HepG2 (cell line): ENCODE measurements at regions not wholly inside any gene's neighbourhood (a gene's known extent, or its start where the extent isn't known, plus 50 kb on each side); places are given as distances from the start of the nearest gene placed in this dataset.

Experiments
- ATAC-seq: fragments of 200-7000 bp; cut with Tn5 transposase; 3 replicates; pipeline ENCODE4 v1.9.1; 2020; ENCODE audit warnings: mild to moderate bottlenecking, moderate library complexity
- BruUV-seq: library from RNA; stranded (reverse); fragments of 400-500 nt; replicated peaks from 2 replicates; lab custom pipeline; 2021; lab: Mats Ljungman, UMichigan
- CTCF ChIA-PET: fragments of 300-600 bp; formaldehyde crosslinking; extraction: SDS; loops from one replicate; lab custom pipeline; 2021; ENCODE audit warnings: low total read pairs, inconsistent platforms, low intra/inter-chr PET ratio; lab: Yijun Ruan, JAX
- POLR2A ChIA-PET: fragments of 350-600 bp; sonication (Branson Sonifier 250); formaldehyde crosslinking; loops from one replicate; lab custom pipeline; 2020; ENCODE audit warnings: antibody characterized with exemption, inconsistent platforms; lab: Yijun Ruan, JAX
- DNase-seq: peaks from one replicate; pipeline ENCODE4 v3.0.0-alpha.2; 2015; ENCODE audit warnings: low spot score
- FAIRE-seq: peaks from 3 replicates; lab custom pipeline; 2011; peaks lifted over from hg19 to GRCh38; lab: Jason Lieb, UNC
- H2AFZ ChIP-seq: one replicate; pipeline ENCODE4 v1.6.1; 2011; ENCODE audit warnings: low read length, inconsistent platforms
- H3K27ac ChIP-seq: fragments of 300-600 bp; 3 replicates; pipeline ENCODE4 v1.8.0; 2011; ENCODE audit warnings: mixed run types, mild to moderate bottlenecking, mixed read lengths, low read length, inconsistent platforms; ENCODE audit not compliant: insufficient read depth; ENCODE audit errors: extremely low read length
- H3K27me3 ChIP-seq, 2 experiments: fragments of 200-600 bp in 1 of 2; 2 replicates in 1 of 2; 3 replicates in 1 of 2; pipeline versions ENCODE4 v1.6.0 to v1.8.0; 2011; ENCODE audit warnings: low read length in 2 of 2, mild to moderate bottlenecking in 2 of 2, moderate library complexity in 2 of 2, inconsistent platforms in 1 of 2; ENCODE audit not compliant: insufficient read depth in 2 of 2, control insufficient read depth in 1 of 2
- H3K36me3 ChIP-seq, 2 experiments: fragments of 200-600 bp in 1 of 2; replicated peaks in 1 of 2; 2 replicates in 1 of 2; 3 replicates in 1 of 2; pipeline versions ENCODE4 v1.5.1 to v1.8.0; 2011; ENCODE audit warnings: low read length in 2 of 2, inconsistent platforms in 1 of 2; ENCODE audit not compliant: insufficient read depth in 2 of 2, control insufficient read depth in 1 of 2
- H3K4me1 ChIP-seq: 2 replicates; pipeline ENCODE4 v1.5.1; 2012; ENCODE audit warnings: low read length, inconsistent platforms; ENCODE audit not compliant: insufficient read depth
- H3K4me2 ChIP-seq: 2 replicates; pipeline ENCODE4 v1.6.0; 2011; ENCODE audit warnings: low read depth, low read length, inconsistent platforms
- H3K4me3 ChIP-seq, 3 experiments: fragments of 200-600 bp in 1 of 3; sonication (generic), shearing (Covaris generic) in 1 of 3; replicated peaks in 1 of 3; 2 replicates each; pipeline ENCODE4 v1.5.1; 2011 to 2016; ENCODE audit warnings: low read length in 3 of 3, inconsistent platforms in 2 of 3, low read depth in 2 of 3, mild to moderate bottlenecking in 2 of 3, control low read depth in 1 of 3, mixed read lengths in 1 of 3; ENCODE audit not compliant: insufficient read depth in 1 of 3
- H3K79me2 ChIP-seq: one replicate; pipeline ENCODE4 v1.6.1; 2011; ENCODE audit warnings: low read length, inconsistent platforms; ENCODE audit not compliant: insufficient read depth
- H3K9ac ChIP-seq: 2 replicates; pipeline ENCODE4 v1.6.0; 2011; ENCODE audit warnings: mild to moderate bottlenecking, low read depth, low read length, inconsistent platforms; ENCODE audit not compliant: insufficient read depth
- H3K9me3 ChIP-seq: 2 replicates; pipeline ENCODE4 v1.5.1; 2012; ENCODE audit warnings: mild to moderate bottlenecking, low read length
- H4K20me1 ChIP-seq: 2 replicates; pipeline ENCODE4 v1.6.0; 2011; ENCODE audit warnings: inconsistent platforms, mild to moderate bottlenecking, low read length, moderate library complexity; ENCODE audit not compliant: insufficient read depth
- FOXK2 ChIP-seq: fragments of 450-650 bp; IDR thresholded peaks from 2 replicates; pipeline ENCODE4 v1.6.1; 2016
- FOXO1 ChIP-seq: sonication (generic); formaldehyde crosslinking; IDR thresholded peaks from 2 replicates; pipeline ENCODE4 v1.4.0; 2020; ENCODE audit warnings: missing genetic modification reagents
- MIXL1 ChIP-seq: IDR thresholded peaks from 2 replicates; pipeline ENCODE4 v1.6.1; 2016
- PITX1 ChIP-seq: sonication (generic); formaldehyde crosslinking; IDR thresholded peaks from 2 replicates; pipeline ENCODE4 v1.5.1; 2020; ENCODE audit warnings: mild to moderate bottlenecking, missing genetic modification reagents
- SOX6 ChIP-seq, 2 experiments: fragments of 450-650 bp in 1 of 2; sonication (generic) in 1 of 2; formaldehyde crosslinking in 1 of 2; IDR thresholded peaks; 2 replicates each; pipeline versions ENCODE4 v1.4.0 to v1.6.1; 2017 to 2020; ENCODE audit warnings: antibody characterized with exemption in 1 of 2, mild to moderate bottlenecking in 1 of 2, missing genetic modification reagents in 1 of 2
- XRCC5 ChIP-seq: fragments of 200-400 bp; formaldehyde crosslinking; optimal IDR thresholded peaks from 2 replicates; pipeline ENCODE3; 2017; ENCODE audit warnings: mild to moderate bottlenecking, low read length
- ZBTB7B ChIP-seq: sonication (generic); formaldehyde crosslinking; IDR thresholded peaks from 2 replicates; pipeline ENCODE4 v1.4.0; 2020; ENCODE audit warnings: missing genetic modification reagents
- ZSCAN29 ChIP-seq: sonication (generic); formaldehyde crosslinking; conservative IDR thresholded peaks from 2 replicates; pipeline ENCODE4 v1.4.0; 2020; ENCODE audit warnings: mild to moderate bottlenecking, missing genetic modification reagents
- WGBS: methylation state at CpG from one replicate; pipeline ENCODE4 v1.1.6; 2017; ENCODE audit warnings: low lambda C conversion rate; 5-methylcytosine and 5-hydroxymethylcytosine counted together
- in situ Hi-C: cut with HindIII; loops from 2 replicates; pipeline ENCODE4 v1.10.0; 2017; ENCODE audit warnings: low pct_unique_long_range_greater_than_20kb; ENCODE audit not compliant: extremely low pct_ligation_motif_present
- intact Hi-C: fragments of 100-400 bp; cut with micrococcal nuclease; formaldehyde crosslinking; loops from one replicate; pipeline ENCODE4 v1.10.0; 2022; ENCODE audit not compliant: unreplicated experiment
- TF ChIP-seq, protein P1 (sequence below): sonication (generic); formaldehyde crosslinking; IDR thresholded peaks from 2 replicates; pipeline ENCODE4 v1.4.0; 2020; ENCODE audit warnings: missing genetic modification reagents
- TF ChIP-seq, protein P2 (sequence below): sonication (generic); formaldehyde crosslinking; IDR thresholded peaks from 2 replicates; pipeline ENCODE4 v1.8.0; 2022; ENCODE audit warnings: mild to moderate bottlenecking, missing genetic modification reagents, moderate library complexity
- TF ChIP-seq, protein P3 (sequence below): IDR thresholded peaks from 2 replicates; pipeline ENCODE4 v1.6.1; 2012; ENCODE audit warnings: low read depth, low read length, improper control_type of control experiment
- TF ChIP-seq, protein P4 (sequence below): sonication (generic); formaldehyde crosslinking; IDR thresholded peaks from 2 replicates; pipeline ENCODE4 v1.5.0; 2020; ENCODE audit warnings: missing genetic modification reagents

DNA sequence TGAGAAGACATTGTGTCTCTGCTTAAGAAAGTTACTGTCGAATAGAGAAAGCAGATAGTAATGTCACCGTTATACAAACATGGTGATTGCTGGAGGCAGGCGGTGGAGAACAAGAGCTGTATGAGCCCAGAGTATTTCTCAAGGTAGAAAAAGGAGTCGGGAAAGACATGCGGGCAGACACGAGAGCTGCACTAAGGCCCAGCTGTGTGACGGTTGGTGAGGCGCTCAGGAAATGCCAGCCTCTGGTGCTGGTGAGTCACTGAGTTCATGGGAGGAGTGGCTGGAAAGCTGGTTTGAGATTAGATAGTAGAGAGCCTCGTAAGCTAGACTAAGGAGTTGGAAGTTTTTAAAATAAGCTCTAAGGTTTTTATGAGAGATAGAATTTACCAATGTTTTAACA, 390.9 kb upstream of the TRIB2 start (continued):
- TF ChIP-seq SOX6 (IDR thresholded peaks at IDR 0.05) (no peak), SOX6 (CRISPR knock-in tag; IDR thresholded peaks at IDR 0.05) (no peak)
- TF ChIP-seq, protein P1, sequence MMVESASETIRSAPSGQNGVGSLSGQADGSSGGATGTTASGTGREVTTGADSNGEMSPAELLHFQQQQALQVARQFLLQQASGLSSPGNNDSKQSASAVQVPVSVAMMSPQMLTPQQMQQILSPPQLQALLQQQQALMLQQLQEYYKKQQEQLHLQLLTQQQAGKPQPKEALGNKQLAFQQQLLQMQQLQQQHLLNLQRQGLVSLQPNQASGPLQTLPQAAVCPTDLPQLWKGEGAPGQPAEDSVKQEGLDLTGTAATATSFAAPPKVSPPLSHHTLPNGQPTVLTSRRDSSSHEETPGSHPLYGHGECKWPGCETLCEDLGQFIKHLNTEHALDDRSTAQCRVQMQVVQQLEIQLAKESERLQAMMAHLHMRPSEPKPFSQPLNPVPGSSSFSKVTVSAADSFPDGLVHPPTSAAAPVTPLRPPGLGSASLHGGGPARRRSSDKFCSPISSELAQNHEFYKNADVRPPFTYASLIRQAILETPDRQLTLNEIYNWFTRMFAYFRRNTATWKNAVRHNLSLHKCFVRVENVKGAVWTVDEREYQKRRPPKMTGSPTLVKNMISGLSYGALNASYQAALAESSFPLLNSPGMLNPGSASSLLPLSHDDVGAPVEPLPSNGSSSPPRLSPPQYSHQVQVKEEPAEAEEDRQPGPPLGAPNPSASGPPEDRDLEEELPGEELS (CRISPR knock-in tag), result no peak

DNA sequence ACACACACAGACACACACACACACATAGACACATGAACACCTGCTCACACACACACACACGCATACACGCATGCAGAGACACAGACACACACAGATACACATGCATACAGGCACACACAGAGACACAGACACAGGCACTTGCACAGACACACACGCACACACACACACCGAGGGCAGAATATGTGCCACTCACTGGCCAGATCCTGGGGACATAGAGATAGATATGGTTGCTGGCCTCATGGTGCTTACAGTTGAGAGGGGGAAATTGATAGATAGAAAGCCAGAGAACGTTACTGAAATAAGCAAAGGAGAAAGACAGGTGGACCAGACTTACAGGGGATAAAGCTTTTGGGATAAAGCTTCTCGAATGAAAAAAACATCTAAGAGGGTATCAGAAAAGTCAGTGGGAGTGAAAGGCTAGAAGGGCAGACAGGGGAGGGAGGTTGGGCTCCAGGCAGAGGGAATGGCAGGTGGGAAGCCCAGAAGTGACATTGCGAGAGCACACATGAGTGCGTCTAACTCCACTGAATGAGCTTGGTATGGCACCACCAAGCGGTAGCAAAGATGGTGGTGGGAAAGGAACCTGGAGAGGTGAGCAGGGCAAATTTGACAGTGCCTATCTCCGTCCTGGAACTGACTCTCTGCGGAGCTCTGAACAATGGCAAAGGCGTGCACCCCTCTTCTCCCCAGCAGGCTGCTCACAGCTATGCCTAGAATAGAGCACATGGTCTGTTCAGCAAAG, 390.1 kb upstream of the TRIB2 start:
- DNase-seq (peak; percentile 34), ATAC-seq (peak; percentile 99), FAIRE-seq (no peak)
- Histone ChIP-seq H3K4me3 (no peak overlapping the region), H3K4me1 (no peaks in the 10 kb centered on the region), H4K20me1 (no peaks in the 10 kb centered on the region), H3K79me2 (no peaks in the 10 kb centered on the region), H3K4me2 (no peak overlapping the region), H3K27me3 (no peaks in the 10 kb centered on the region; a peak in 1 of 5 replicates), H3K9me3 (no peaks in the 10 kb centered on the region), H2AFZ (no peak overlapping the region), H3K36me3 (no peaks in the 10 kb centered on the region), H3K27ac (no peak overlapping the region), H3K9ac (no peak overlapping the region)
- POLR2A ChIA-PET, result no interaction called here
- in situ Hi-C loops (no loop called here), intact Hi-C loops (loop anchor here (1.0 to 10.0 kb wide), 3 partner anchors 162 to 496 kb away; no protein-coding TSS in a partner anchor)
- CTCF ChIA-PET, result no interaction called here
- BruUV-seq, result no TSS peak
- WGBS, result 39% methylated on average over 12 of the region's 12 CpGs
- TF ChIP-seq FOXK2 (no peak), XRCC5 (peak; percentile 42), FOXO1 (CRISPR knock-in tag) (no peak), PITX1 (CRISPR knock-in tag) (no peak), ZSCAN29 (no peak), ZBTB7B (CRISPR knock-in tag) (no peak), MIXL1 (CRISPR knock-in tag) (no peak)
- TF ChIP-seq, protein P2, sequence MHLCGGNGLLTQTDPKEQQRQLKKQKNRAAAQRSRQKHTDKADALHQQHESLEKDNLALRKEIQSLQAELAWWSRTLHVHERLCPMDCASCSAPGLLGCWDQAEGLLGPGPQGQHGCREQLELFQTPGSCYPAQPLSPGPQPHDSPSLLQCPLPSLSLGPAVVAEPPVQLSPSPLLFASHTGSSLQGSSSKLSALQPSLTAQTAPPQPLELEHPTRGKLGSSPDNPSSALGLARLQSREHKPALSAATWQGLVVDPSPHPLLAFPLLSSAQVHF (CRISPR knock-in tag), result no peak
- TF ChIP-seq, protein P3, sequence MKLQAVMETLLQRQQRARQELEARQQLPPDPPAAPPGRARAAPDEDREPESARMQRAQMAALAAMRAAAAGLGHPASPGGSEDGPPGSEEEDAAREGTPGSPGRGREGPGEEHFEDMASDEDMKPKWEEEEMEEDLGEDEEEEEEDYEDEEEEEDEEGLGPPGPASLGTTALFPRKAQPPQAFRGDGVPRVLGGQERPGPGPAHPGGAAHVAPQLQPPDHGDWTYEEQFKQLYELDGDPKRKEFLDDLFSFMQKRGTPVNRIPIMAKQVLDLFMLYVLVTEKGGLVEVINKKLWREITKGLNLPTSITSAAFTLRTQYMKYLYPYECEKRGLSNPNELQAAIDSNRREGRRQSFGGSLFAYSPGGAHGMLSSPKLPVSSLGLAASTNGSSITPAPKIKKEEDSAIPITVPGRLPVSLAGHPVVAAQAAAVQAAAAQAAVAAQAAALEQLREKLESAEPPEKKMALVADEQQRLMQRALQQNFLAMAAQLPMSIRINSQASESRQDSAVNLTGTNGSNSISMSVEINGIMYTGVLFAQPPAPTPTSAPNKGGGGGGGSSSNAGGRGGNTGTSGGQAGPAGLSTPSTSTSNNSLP, result no peak
- TF ChIP-seq, protein P4, sequence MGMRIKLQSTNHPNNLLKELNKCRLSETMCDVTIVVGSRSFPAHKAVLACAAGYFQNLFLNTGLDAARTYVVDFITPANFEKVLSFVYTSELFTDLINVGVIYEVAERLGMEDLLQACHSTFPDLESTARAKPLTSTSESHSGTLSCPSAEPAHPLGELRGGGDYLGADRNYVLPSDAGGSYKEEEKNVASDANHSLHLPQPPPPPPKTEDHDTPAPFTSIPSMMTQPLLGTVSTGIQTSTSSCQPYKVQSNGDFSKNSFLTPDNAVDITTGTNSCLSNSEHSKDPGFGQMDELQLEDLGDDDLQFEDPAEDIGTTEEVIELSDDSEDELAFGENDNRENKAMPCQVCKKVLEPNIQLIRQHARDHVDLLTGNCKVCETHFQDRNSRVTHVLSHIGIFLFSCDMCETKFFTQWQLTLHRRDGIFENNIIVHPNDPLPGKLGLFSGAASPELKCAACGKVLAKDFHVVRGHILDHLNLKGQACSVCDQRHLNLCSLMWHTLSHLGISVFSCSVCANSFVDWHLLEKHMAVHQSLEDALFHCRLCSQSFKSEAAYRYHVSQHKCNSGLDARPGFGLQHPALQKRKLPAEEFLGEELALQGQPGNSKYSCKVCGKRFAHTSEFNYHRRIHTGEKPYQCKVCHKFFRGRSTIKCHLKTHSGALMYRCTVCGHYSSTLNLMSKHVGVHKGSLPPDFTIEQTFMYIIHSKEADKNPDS (CRISPR knock-in tag), result no peak
